AG04450 (cell line): ENCODE measurements at regions not wholly inside any gene's neighbourhood (a gene's known extent, or its start where the extent isn't known, plus 50 kb on each side); places are given as distances from the start of the nearest gene placed in this dataset.

Experiments used
- CTCF ChIA-PET: fragments of 300-600, 350-600 bp; formaldehyde crosslinking; extraction: SDS; loops from one replicate; lab custom pipeline; 2022; ENCODE audit warnings: antibody characterized with exemption, inconsistent platforms; lab: Charles Lee
- POLR2A ChIA-PET: fragments of 350-600 bp; formaldehyde crosslinking; extraction: SDS; loops from one replicate; lab custom pipeline; 2021; ENCODE audit warnings: antibody characterized with exemption, inconsistent platforms; lab: Yijun Ruan, JAX
- DNase-seq: peaks from one replicate; pipeline ENCODE4 v3.0.0-alpha.2; 2011; ENCODE audit warnings: low read depth, low spot score
- H3K27ac ChIP-seq: one replicate; pipeline ENCODE4 v1.5.1; 2012; ENCODE audit warnings: low read depth, low read length, control low read depth
- H3K27me3 ChIP-seq: one replicate; pipeline ENCODE4 v1.6.0; 2012; ENCODE audit warnings: low read length; ENCODE audit not compliant: control insufficient read depth, insufficient read depth
- H3K4me3 ChIP-seq: 2 replicates; pipeline ENCODE4 v1.5.1; 2011; ENCODE audit warnings: mild to moderate bottlenecking, low read depth, low read length, control low read depth
- H3K9me3 ChIP-seq: 2 replicates; pipeline ENCODE4 v1.5.1; 2012; ENCODE audit warnings: low read length; ENCODE audit not compliant: control insufficient read depth, insufficient read depth
- TF ChIP-seq, protein P1 (sequence below): IDR thresholded peaks from 2 replicates; pipeline ENCODE4 v1.5.1; 2011; ENCODE audit warnings: low read depth, low read length, control low read depth, inconsistent platforms

DNA sequence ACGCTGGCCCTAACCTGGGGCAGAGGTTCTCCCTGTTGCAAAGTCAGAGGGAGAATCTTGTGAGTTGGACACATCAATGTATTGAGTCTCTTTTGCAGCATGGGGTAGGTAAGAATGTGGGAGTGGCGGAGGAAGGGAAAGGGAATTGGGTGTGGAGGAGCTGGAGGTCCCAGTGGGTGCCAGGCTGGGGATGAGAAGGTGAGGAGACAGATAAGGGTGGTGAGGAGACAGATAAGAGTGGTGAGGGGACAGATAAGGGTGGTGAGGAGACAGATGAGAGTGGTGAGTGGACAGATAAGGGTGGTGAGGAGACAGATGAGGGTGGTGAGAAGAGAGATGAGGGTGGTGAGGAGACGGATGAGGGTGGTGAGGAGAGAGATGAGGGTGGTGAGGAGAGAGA, 72.9 kb upstream of the SFSWAP start:
- Histone ChIP-seq H3K27me3 (no peaks in the 10 kb centered on the region), H3K27ac (no peak overlapping the region), H3K4me3 (no peak overlapping the region), H3K9me3 (no peaks in the 10 kb centered on the region; the same call in 1 of the 2 replicates)
- TF ChIP-seq, protein P1, sequence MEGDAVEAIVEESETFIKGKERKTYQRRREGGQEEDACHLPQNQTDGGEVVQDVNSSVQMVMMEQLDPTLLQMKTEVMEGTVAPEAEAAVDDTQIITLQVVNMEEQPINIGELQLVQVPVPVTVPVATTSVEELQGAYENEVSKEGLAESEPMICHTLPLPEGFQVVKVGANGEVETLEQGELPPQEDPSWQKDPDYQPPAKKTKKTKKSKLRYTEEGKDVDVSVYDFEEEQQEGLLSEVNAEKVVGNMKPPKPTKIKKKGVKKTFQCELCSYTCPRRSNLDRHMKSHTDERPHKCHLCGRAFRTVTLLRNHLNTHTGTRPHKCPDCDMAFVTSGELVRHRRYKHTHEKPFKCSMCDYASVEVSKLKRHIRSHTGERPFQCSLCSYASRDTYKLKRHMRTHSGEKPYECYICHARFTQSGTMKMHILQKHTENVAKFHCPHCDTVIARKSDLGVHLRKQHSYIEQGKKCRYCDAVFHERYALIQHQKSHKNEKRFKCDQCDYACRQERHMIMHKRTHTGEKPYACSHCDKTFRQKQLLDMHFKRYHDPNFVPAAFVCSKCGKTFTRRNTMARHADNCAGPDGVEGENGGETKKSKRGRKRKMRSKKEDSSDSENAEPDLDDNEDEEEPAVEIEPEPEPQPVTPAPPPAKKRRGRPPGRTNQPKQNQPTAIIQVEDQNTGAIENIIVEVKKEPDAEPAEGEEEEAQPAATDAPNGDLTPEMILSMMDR: no peak
- ChIA-PET CTCF (no interaction called here), POLR2A (no interaction called here)
- no peak for DNase-seq

DNA sequence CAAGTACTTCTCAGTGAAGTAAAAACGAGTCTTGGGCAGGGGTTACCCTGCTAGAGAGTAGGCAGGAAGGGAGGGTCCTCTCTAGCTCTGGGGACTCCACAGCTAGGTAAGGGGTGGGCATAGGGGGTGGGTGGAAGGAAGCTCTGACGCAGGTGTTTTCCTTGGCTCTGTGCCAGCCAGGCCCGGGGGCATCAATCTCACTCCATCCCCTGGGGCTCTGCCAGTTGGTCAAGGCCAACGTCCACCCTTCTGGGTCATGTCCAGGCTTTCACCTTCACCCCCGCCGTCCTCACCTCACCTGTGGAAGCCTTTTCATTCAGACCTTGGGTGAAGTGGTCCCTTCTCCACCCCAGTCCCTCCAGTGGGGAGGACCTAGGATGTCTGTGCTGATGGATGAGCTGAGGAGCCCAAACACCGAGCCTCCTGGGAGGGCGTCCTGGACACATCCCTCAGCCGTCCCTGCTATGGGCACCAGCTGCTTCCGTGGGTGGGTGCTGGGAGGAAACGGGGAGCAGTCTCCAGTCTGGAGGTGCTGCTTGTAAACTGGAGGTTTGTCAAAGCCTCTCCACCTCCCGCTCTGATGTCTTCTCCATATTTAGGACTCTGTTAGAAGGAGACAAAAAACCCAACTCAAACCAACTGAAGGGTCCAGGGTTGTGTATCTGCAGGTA, 71.5 kb upstream of the SFSWAP start:
- Histone ChIP-seq H3K27ac (no peak overlapping the region), H3K9me3 (no peaks in the 10 kb centered on the region; the same call in 1 of the 2 replicates), H3K4me3 (no peak overlapping the region), H3K27me3 (no peaks in the 10 kb centered on the region)
- TF ChIP-seq, protein P1: no peak
- POLR2A ChIA-PET: no interaction called here
- DNase-seq: no peak
- CTCF ChIA-PET: no interaction called here

DNA sequence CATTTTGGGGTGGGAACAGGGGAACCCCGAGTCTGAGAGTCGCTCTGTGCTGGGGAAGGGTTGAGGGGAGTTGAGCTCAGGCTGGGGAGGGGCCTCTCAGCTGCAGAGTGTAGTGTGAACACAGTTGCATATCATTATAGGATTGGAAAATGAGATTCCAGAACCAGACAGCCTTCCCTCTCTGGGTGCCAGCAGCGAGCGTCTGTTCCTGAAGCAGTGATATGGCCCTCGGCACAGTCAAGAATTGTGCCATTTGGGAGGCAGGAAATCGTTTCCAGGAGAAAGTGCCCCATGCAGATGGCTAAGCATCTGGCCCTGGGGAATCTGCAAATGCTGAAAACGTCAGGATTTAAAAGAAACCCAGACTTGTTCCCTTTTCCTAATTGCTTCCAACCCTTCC, 70.4 kb upstream of the SFSWAP start:
- ChIA-PET CTCF (no interaction called here), POLR2A (no interaction called here)
- Histone ChIP-seq H3K27ac (no peak overlapping the region), H3K9me3 (no peaks in the 10 kb centered on the region; the same call in 1 of the 2 replicates), H3K4me3 (no peak overlapping the region), H3K27me3 (no peaks in the 10 kb centered on the region)
- no peak for DNase-seq
- TF ChIP-seq, protein P1: no peak

DNA sequence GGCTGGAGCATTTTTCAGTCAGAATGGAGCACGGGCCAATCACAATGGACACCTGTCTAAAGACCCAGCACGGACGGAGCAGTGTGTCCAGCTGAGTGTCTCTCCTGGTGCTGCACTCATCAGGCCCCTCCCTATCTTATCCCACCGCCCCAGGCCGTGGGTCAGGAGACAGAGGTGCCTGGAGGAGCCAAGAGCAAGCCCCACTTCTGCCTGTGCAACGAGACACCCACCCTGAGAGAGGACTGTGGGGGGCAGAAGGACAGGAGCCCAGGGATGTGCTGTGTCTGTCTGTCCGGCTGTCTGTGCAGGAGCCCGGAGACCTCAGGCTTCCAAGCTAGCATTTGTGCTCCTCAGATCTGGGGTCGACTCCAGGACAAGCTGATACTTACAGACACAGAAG, 69.6 kb upstream of the SFSWAP start:
- no peak overlapping the region for H3K27ac ChIP-seq
- H3K4me3 ChIP-seq: no peak overlapping the region
- POLR2A ChIA-PET: no interaction called here
- TF ChIP-seq, protein P1: no peak
- no peaks in the 10 kb centered on the region for H3K27me3 ChIP-seq
- no peak for DNase-seq
- no peaks in the 10 kb centered on the region; the same call in 1 of the 2 replicates for H3K9me3 ChIP-seq
- CTCF ChIA-PET: no interaction called here

DNA sequence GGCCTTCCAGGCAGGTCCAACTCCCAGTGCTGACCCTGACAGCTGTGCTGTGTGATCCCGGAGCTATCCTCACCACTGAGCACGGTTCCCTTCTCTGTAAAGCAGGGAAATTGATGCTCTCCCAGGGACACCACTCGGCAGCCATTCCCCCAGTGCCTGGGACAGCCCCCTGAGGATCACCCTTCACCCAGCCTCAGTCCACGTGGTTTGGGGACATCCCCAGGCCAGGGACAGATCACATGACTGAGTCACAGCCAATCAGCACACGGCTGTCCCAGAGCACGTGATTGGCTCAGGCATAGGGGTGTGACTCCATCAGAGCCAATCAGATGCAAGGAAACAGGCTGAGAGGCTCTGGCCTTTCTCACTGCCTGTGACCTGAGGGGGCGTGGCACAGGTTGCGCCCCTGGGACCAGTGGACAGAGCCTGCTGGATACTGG, 68.8 kb upstream of the SFSWAP start:
- POLR2A ChIA-PET: no interaction called here
- Histone ChIP-seq H3K27me3 (no peaks in the 10 kb centered on the region), H3K9me3 (no peaks in the 10 kb centered on the region; the same call in 1 of the 2 replicates), H3K27ac (no peak overlapping the region), H3K4me3 (no peak overlapping the region)
- CTCF ChIA-PET: no interaction called here
- DNase-seq: no peak
- TF ChIP-seq, protein P1: no peak
